IMR-90 (cell line): ENCODE measurements at regions not wholly inside any gene's neighbourhood (a gene's known extent, or its start where the extent isn't known, plus 50 kb on each side); places are given as distances from the start of the nearest gene placed in this dataset.
A peak's percentile ranks its signal among the peaks of the same experiment; 100 is the strongest.

Experiments
- ATAC-seq: fragments of 200-7000 bp; cut with Tn5 transposase; 2 replicates; pipeline ENCODE4 v1.9.1; 2020; ENCODE audit warnings: low read depth, mild to moderate bottlenecking, moderate library complexity
- BruUV-seq: library from RNA; stranded (reverse); fragments of 400-500 nt; replicated peaks from 2 replicates; lab custom pipeline; 2021; lab: Mats Ljungman, UMichigan
- CTCF ChIA-PET: fragments of 300-600 bp; formaldehyde crosslinking; extraction: SDS; loops from one replicate; lab custom pipeline; 2021; ENCODE audit warnings: antibody characterized with exemption; lab: Yijun Ruan, JAX
- POLR2A ChIA-PET: fragments of 300-600 bp; sonication (Branson Sonifier 250); formaldehyde crosslinking; loops from one replicate; lab custom pipeline; 2022; ENCODE audit warnings: antibody characterized with exemption; ENCODE audit not compliant: unreplicated experiment; lab: Charles Lee
- DNase-seq: peaks from one replicate; pipeline ENCODE4 v3.0.0; 2013
- H2AFZ ChIP-seq: replicated peaks from 2 replicates; pipeline ENCODE3; 2013; ENCODE audit warnings: low read length, mild to moderate bottlenecking; ENCODE audit not compliant: poor library complexity
- H2AK5ac ChIP-seq: 2 replicates; pipeline ENCODE4 v1.6.1; 2013; ENCODE audit warnings: low read depth, low read length, inconsistent platforms
- H2AK9ac ChIP-seq: replicated peaks from 2 replicates; pipeline ENCODE3; 2013; ENCODE audit warnings: mild to moderate bottlenecking, low read depth, low read length, moderate library complexity; ENCODE audit not compliant: poor library complexity
- H2BK120ac ChIP-seq: 2 replicates; pipeline ENCODE4 v1.6.1; 2013; ENCODE audit warnings: low read depth, low read length, inconsistent platforms
- H2BK15ac ChIP-seq: 3 replicates; pipeline ENCODE4 v1.6.1; 2013; ENCODE audit warnings: low read depth, low read length, inconsistent platforms
- H2BK20ac ChIP-seq: 2 replicates; pipeline ENCODE4 v1.6.1; 2013; ENCODE audit warnings: low read depth, mild to moderate bottlenecking, inconsistent platforms, low read length, moderate library complexity
- H2BK5ac ChIP-seq: 2 replicates; pipeline ENCODE4 v1.6.1; 2013; ENCODE audit warnings: mild to moderate bottlenecking, low read depth, low read length, inconsistent platforms; ENCODE audit not compliant: poor library complexity, severe bottlenecking
- H3K14ac ChIP-seq: replicated peaks from 2 replicates; pipeline ENCODE4 v1.6.1; 2013; ENCODE audit warnings: low read depth, low read length, inconsistent platforms
- H3K18ac ChIP-seq: 2 replicates; pipeline ENCODE4 v1.6.1; 2013; ENCODE audit warnings: low read depth, low read length, control low read depth
- H3K23ac ChIP-seq: 2 replicates; pipeline ENCODE4 v1.6.1; 2013; ENCODE audit warnings: low read depth, low read length, inconsistent platforms
- H3K27ac ChIP-seq: 2 replicates; pipeline ENCODE4 v1.5.1; 2013; ENCODE audit warnings: mild to moderate bottlenecking, control low read depth, low read length; ENCODE audit not compliant: insufficient read depth
- H3K27me3 ChIP-seq: 2 replicates; pipeline ENCODE4 v1.6.1; 2013; ENCODE audit warnings: low read length; ENCODE audit not compliant: control insufficient read depth, insufficient read depth
- H3K36me3 ChIP-seq: 2 replicates; pipeline ENCODE4 v1.6.1; 2013; ENCODE audit warnings: low read length, mixed read lengths; ENCODE audit not compliant: control insufficient read depth, insufficient read depth
- H3K4ac ChIP-seq: 2 replicates; pipeline ENCODE4 v1.6.1; 2013; ENCODE audit warnings: low read depth, low read length, inconsistent platforms
- H3K4me1 ChIP-seq: 2 replicates; pipeline ENCODE4 v1.6.1; 2013; ENCODE audit warnings: low read length, mixed read lengths; ENCODE audit not compliant: control insufficient read depth, insufficient read depth
- H3K4me2 ChIP-seq: 2 replicates; pipeline ENCODE4 v1.6.1; 2013; ENCODE audit warnings: low read depth, mild to moderate bottlenecking, control low read depth, low read length, moderate library complexity
- H3K4me3 ChIP-seq: 2 replicates; pipeline ENCODE4 v1.5.1; 2013; ENCODE audit warnings: low read depth, mild to moderate bottlenecking, control low read depth, low read length, moderate library complexity; ENCODE audit not compliant: insufficient read depth
- H3K56ac ChIP-seq: 2 replicates; pipeline ENCODE4 v1.6.1; 2013; ENCODE audit warnings: low read length, inconsistent platforms; ENCODE audit not compliant: insufficient read depth; ENCODE audit errors: extremely low read depth
- H3K79me1 ChIP-seq, 2 experiments: 2 replicates each; pipeline ENCODE4 v1.6.1; 2013; ENCODE audit warnings: low read length in 2 of 2, inconsistent platforms in 1 of 2, low read depth in 1 of 2
- H3K9ac ChIP-seq: 2 replicates; pipeline ENCODE4 v1.6.1; 2013; ENCODE audit warnings: low read depth, low read length, control low read depth
- H3K9me1 ChIP-seq: 2 replicates; pipeline ENCODE4 v1.6.1; 2013; ENCODE audit warnings: low read length, inconsistent platforms; ENCODE audit not compliant: insufficient read depth
- H3K9me3 ChIP-seq: 2 replicates; pipeline ENCODE4 v1.6.1; 2013; ENCODE audit warnings: low read length; ENCODE audit not compliant: control insufficient read depth, insufficient read depth
- H4K20me1 ChIP-seq: 2 replicates; pipeline ENCODE4 v1.6.1; 2013; ENCODE audit warnings: low read length, inconsistent platforms; ENCODE audit not compliant: insufficient read depth
- H4K5ac ChIP-seq: 2 replicates; pipeline ENCODE4 v1.6.1; 2013; ENCODE audit warnings: mild to moderate bottlenecking, low read depth, low read length, control low read depth
- H4K8ac ChIP-seq, 2 experiments: 2 replicates each; pipeline ENCODE4 v1.6.1; 2013; ENCODE audit warnings: low read depth in 2 of 2, low read length in 2 of 2, control low read depth in 1 of 2, inconsistent platforms in 1 of 2
- H4K91ac ChIP-seq: 2 replicates; pipeline ENCODE4 v1.6.1; 2013; ENCODE audit warnings: low read depth, low read length, inconsistent platforms; ENCODE audit not compliant: insufficient read depth
- BHLHE40 ChIP-seq: fragments of 150-350 bp; IDR thresholded peaks from 2 replicates; pipeline ENCODE4 v1.6.1; 2016; ENCODE audit warnings: mild to moderate bottlenecking, low read depth, low read length
- CEBPB ChIP-seq: IDR thresholded peaks from 2 replicates; pipeline ENCODE4 v1.6.1; 2012; ENCODE audit warnings: low read depth, low read length, improper control_type of control experiment
- CHD1 ChIP-seq: IDR thresholded peaks from 2 replicates; pipeline ENCODE4 v1.6.1; 2012; ENCODE audit warnings: low read depth, low read length, improper control_type of control experiment
- CTCF ChIP-seq: conservative IDR thresholded peaks from 2 replicates; pipeline ENCODE4 v1.5.1; 2012; ENCODE audit warnings: mild to moderate bottlenecking, low read depth, low read length, improper control_type of control experiment
- ELK1 ChIP-seq: fragments of 150-350 bp; IDR thresholded peaks from 2 replicates; pipeline ENCODE4 v1.6.1; 2016; ENCODE audit warnings: low read depth, mild to moderate bottlenecking, low read length, moderate library complexity, borderline replicate concordance
- FOS ChIP-seq: fragments of 150-350 bp; IDR thresholded peaks from 2 replicates; pipeline ENCODE4 v1.6.1; 2016; ENCODE audit warnings: low read depth, low read length
- MAFK ChIP-seq: IDR thresholded peaks from 2 replicates; pipeline ENCODE4 v1.6.1; 2012; ENCODE audit warnings: low read depth, low read length, improper control_type of control experiment
- MAZ ChIP-seq: IDR thresholded peaks from 2 replicates; pipeline ENCODE4 v1.6.1; 2012; ENCODE audit warnings: low read depth, mild to moderate bottlenecking, low read length, improper control_type of control experiment, moderate library complexity, borderline replicate concordance
- MXI1 ChIP-seq: IDR thresholded peaks from 2 replicates; pipeline ENCODE4 v1.6.1; 2012; ENCODE audit warnings: low read depth, mild to moderate bottlenecking, low read length, moderate library complexity, borderline replicate concordance
- NFE2L2 ChIP-seq: fragments of 150-350 bp; IDR thresholded peaks from 2 replicates; pipeline ENCODE4 v1.6.1; 2016; ENCODE audit warnings: low read depth, mild to moderate bottlenecking, low read length
- POLR2A ChIP-seq: IDR thresholded peaks from 2 replicates; pipeline ENCODE4 v1.6.1; 2012; ENCODE audit warnings: mild to moderate bottlenecking, low read depth, low read length
- RAD21 ChIP-seq: IDR thresholded peaks from 2 replicates; pipeline ENCODE4 v1.6.1; 2012; ENCODE audit warnings: low read length, improper control_type of control experiment
- RCOR1 ChIP-seq: IDR thresholded peaks from 2 replicates; pipeline ENCODE4 v1.6.1; 2012; ENCODE audit warnings: mild to moderate bottlenecking, low read length, improper control_type of control experiment; ENCODE audit not compliant: insufficient replicate concordance
- RFX5 ChIP-seq: IDR thresholded peaks from 2 replicates; pipeline ENCODE4 v1.8.0; 2012; ENCODE audit warnings: low read depth, mild to moderate bottlenecking, low read length, moderate library complexity
- SMC3 ChIP-seq: fragments of 150-350 bp; IDR thresholded peaks from 2 replicates; pipeline ENCODE4 v1.6.1; 2016; ENCODE audit warnings: low read depth, mild to moderate bottlenecking, antibody characterized with exemption, low read length, moderate library complexity
- USF2 ChIP-seq: fragments of 150-350 bp; IDR thresholded peaks from 2 replicates; pipeline ENCODE4 v1.6.1; 2017; ENCODE audit warnings: mild to moderate bottlenecking, antibody characterized with exemption, low read length, low read depth
- WGBS, 2 experiments: methylation state at CpG; one replicate each; pipeline versions ENCODE4 v1.1.5 to v1.1.7; 2013; ENCODE audit warnings: missing lambda C conversion rate in 2 of 2; ENCODE audit not compliant: insufficient read length in 1 of 2; ENCODE audit errors: extremely low coverage in 2 of 2; 5-methylcytosine and 5-hydroxymethylcytosine counted together
- dilution Hi-C: fragments of 300-500 bp; cut with HindIII; formaldehyde crosslinking; loops from one replicate; pipeline ENCODE4 v1.14.3; 2018; ENCODE audit warnings: low sequenced_read_pairs; ENCODE audit not compliant: unreplicated experiment
- in situ Hi-C: fragments of 300-500 bp; cut with MboI; formaldehyde crosslinking; loops from 3 replicates; pipeline ENCODE4 v1.14.3; 2019; ENCODE audit warnings: low sequenced_read_pairs, inconsistent platforms, mixed read lengths
- intact Hi-C: fragments of 100-400 bp; cut with micrococcal nuclease; formaldehyde crosslinking; loops from 2 replicates; pipeline ENCODE4 v1.10.0; 2022

GRCh38 chr2:120653871-120654270 lies 81.8 kb upstream of the GLI2 start:
- Histone ChIP-seq H3K4me2 (no peak overlapping the region), H4K91ac (peak overlapping the region; percentile 31; the same call in 1 of the 2 replicates), H3K79me1 (no peaks in the 10 kb centered on the region), H2BK120ac (peak overlapping the region; percentile 40; the same call in 1 of the 2 replicates), H3K27ac (no peak overlapping the region), H3K9me3 (peaks cover 21% of the 10 kb centered on the region), H2AFZ (no peak overlapping the region), H3K14ac (no peak overlapping the region), H3K4me1 (peaks cover 3% of the 10 kb centered on the region; the same call in 1 of the 2 replicates), H3K9me1 (no peaks in the 10 kb centered on the region), H2BK15ac (peak overlapping the region; percentile 53; the same call in 1 of the 3 replicates), H3K18ac (peak overlapping the region; percentile 83; the same call in 1 of the 2 replicates), H4K8ac (peak overlapping the region in 1 of 2 experiments; percentile 80; a peak in 1 of 4 replicates), H4K5ac (no peak overlapping the region; the same call in 1 of the 2 replicates), H3K36me3 (no peaks in the 10 kb centered on the region), H3K4ac (no peak overlapping the region), H2AK9ac (no peak overlapping the region), H2BK20ac (peak overlapping the region; percentile 61; the same call in 1 of the 2 replicates), H2AK5ac (peak overlapping the region; percentile 17), H3K9ac (no peak overlapping the region), H2BK5ac (peak overlapping the region; percentile 84), H3K27me3 (peaks cover 3% of the 10 kb centered on the region; the same call in 1 of the 2 replicates), H4K20me1 (no peaks in the 10 kb centered on the region), H3K23ac (no peak overlapping the region), H3K56ac (no peak overlapping the region), H3K4me3 (no peak overlapping the region)
- ATAC-seq (no peak), DNase-seq (no peak)
- in situ Hi-C loops (no loop called here), intact Hi-C loops (no loop called here), dilution Hi-C loops (no loop called here)
- POLR2A ChIA-PET = no interaction called here
- CTCF ChIA-PET = no interaction called here
- no TSS peak for BruUV-seq
- 100% methylated on average over 3 of the region's 13 CpGs; no CpG with 5 or more reads in 1 of the 2 experiments for WGBS, 2 experiments
- TF ChIP-seq ELK1 = no peak
- no peak for TF ChIP-seq RFX5
- TF ChIP-seq SMC3 = no peak
- no peak for TF ChIP-seq BHLHE40
- no peak for TF ChIP-seq FOS
- no peak for TF ChIP-seq RAD21
- no peak for TF ChIP-seq MAFK
- TF ChIP-seq CTCF = no peak
- TF ChIP-seq USF2 = no peak
- TF ChIP-seq CEBPB = no peak
- no peak for TF ChIP-seq MAZ
- no peak for TF ChIP-seq RCOR1
- no peak for TF ChIP-seq CHD1
- TF ChIP-seq POLR2A = no peak
- TF ChIP-seq MXI1 = no peak
- TF ChIP-seq NFE2L2 = no peak
